Epithelial cell of esophagus (primary cell): ENCODE measurements at regions not wholly inside any gene's neighbourhood (a gene's known extent, or its start where the extent isn't known, plus 50 kb on each side); places are given as distances from the start of the nearest gene placed in this dataset.
A peak's percentile ranks its signal among the peaks of the same experiment; 100 is the strongest.

Experiments used
- DNase-seq: peaks from one replicate; pipeline ENCODE4 v3.0.0; 2010; ENCODE audit warnings: low read depth
- H3K4me3 ChIP-seq: 2 replicates; pipeline ENCODE4 v1.5.1; 2011; ENCODE audit warnings: mild to moderate bottlenecking, low read length, control low read depth
- TF ChIP-seq, protein P1 (sequence below): IDR thresholded peaks from 2 replicates; pipeline ENCODE4 v1.5.1; 2011; ENCODE audit warnings: low read depth, mild to moderate bottlenecking, low read length, control low read depth, inconsistent platforms; ENCODE audit not compliant: insufficient read depth; ENCODE audit errors: missing control alignments

DNA sequence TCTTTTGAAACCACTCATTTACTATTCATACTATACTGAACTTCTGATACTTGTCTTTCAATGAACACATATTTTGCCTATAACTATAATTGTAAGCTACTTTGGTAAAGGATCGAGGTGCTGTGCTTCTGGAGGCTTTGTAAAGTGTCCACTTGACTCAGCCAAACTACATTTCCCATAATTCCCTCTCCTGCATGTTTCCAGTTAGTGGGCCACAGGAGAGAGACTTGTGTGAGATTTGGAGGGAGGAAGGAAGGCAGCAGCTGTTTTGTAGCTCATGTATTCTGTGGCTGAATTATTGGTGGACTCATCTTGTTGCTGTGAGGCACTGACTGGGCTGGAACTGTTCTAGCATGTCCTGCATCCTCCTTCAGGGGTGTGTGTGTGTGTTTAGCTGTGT, 328.8 kb downstream of the ARL6IP6 start:
- H3K4me3 ChIP-seq, result no peak overlapping the region
- peak; percentile 35 for DNase-seq
- TF ChIP-seq, protein P1, sequence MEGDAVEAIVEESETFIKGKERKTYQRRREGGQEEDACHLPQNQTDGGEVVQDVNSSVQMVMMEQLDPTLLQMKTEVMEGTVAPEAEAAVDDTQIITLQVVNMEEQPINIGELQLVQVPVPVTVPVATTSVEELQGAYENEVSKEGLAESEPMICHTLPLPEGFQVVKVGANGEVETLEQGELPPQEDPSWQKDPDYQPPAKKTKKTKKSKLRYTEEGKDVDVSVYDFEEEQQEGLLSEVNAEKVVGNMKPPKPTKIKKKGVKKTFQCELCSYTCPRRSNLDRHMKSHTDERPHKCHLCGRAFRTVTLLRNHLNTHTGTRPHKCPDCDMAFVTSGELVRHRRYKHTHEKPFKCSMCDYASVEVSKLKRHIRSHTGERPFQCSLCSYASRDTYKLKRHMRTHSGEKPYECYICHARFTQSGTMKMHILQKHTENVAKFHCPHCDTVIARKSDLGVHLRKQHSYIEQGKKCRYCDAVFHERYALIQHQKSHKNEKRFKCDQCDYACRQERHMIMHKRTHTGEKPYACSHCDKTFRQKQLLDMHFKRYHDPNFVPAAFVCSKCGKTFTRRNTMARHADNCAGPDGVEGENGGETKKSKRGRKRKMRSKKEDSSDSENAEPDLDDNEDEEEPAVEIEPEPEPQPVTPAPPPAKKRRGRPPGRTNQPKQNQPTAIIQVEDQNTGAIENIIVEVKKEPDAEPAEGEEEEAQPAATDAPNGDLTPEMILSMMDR, result no peak

DNA sequence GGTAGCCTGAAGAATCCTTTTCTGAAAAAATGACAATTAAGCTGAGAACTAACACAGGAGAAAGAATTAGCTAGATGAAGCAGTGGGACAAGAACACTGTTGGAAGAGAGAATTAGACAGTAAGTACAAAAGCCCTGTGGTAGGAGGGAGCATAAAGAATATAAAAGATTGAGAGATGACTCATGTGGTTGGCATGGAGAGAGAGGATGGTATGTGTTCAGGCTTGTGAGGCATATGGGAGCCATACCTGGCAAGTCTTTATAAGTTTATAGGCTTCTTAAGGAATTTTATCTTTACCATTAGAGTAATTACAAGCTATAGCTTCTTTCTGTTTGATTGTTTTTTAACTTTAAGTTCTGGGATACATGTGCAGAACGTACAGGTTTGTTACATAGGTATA, 325.0 kb downstream of the ARL6IP6 start:
- DNase-seq, result peak; percentile 87
- H3K4me3 ChIP-seq, result no peak overlapping the region
- TF ChIP-seq, protein P1, result no peak

- DNase-seq, result no peak
- H3K4me3 ChIP-seq, result no peak overlapping the region
- TF ChIP-seq, protein P1, result no peak
These were observed 310.2 kb downstream of the ARL6IP6 start for GRCh38 chr2:153028626-153029025.

DNA sequence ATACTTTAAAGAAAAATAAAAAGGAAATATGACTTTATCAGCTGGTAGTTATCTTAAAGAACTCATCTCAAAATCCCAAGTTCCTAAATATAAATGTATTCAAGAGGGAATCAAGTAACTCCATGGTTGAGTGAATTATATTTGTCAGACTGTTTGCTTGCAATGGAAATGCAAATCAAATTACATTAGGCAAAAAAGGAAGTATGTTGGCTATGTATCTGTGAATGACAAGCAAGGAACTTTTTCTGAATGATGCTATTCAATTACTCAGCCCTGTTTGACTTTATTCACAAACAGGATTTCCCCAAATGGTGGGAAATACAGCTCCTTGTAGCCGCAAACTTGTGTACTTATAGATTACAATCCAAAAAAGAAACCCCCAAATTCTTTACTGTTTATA, 309.1 kb downstream of the ARL6IP6 start:
- no peak for DNase-seq
- TF ChIP-seq, protein P1, result no peak
- no peak overlapping the region for H3K4me3 ChIP-seq

DNA sequence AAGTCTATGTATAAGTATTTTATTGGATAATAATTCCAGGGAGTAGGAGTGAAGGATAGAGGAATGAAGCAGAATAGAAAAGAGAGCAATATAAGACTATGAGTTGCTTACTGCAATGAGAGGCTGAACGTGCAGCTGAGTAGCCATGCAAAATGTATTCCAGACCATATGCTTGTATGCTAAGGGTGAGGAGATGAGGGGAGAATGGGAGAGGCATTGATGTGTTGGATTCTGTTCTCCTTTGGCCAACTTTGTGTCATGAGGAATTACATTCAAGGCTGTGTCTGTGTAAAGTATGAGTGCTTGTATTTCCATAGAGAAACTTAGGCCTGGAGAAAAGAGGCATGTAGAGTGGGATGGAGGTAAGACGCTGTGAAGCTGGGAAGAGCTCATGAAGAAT, 301.8 kb downstream of the ARL6IP6 start:
- TF ChIP-seq, protein P1, result no peak
- no peak for DNase-seq
- no peak overlapping the region for H3K4me3 ChIP-seq

- TF ChIP-seq, protein P1, result no peak
- no peak overlapping the region for H3K4me3 ChIP-seq
- no peak for DNase-seq
These were observed 286.8 kb downstream of the ARL6IP6 start for GRCh38 chr2:153005071-153005730.

DNA sequence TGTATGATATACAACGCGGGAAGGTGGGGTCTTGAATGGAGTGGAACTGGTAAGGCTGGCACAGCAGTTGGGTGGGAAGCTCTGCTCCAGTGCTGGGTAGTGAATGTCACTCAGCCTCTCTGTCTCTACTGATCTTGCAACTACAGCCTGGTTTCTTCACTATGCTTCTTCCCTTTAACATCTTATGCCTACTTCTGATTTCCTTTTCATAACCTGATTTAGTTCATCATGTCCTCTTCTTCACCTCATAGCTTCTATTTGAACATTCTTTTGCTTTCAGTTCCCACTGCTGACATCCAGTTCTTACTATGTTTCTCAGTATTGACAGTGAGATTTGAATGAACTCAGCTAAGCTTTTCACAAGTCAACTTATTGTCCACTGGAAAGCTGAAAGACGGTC, 286.2 kb downstream of the ARL6IP6 start:
- DNase-seq, result no peak
- TF ChIP-seq, protein P1, result no peak
- H3K4me3 ChIP-seq, result no peak overlapping the region
